SU-DHL-6 (cell line): ENCODE measurements at regions not wholly inside any gene's neighbourhood (a gene's known extent, or its start where the extent isn't known, plus 50 kb on each side); places are given as distances from the start of the nearest gene placed in this dataset.

Experiments
- H2AFZ ChIP-seq: fragments of 200-600 bp; sonication (generic); 2 replicates; pipeline ENCODE4 v1.6.1; 2014; ENCODE audit warnings: low read depth, mild to moderate bottlenecking, moderate library complexity, mixed read lengths, antibody characterized with exemption, low read length; ENCODE audit not compliant: severe bottlenecking
- H3F3A ChIP-seq: fragments of 200-600 bp; shearing (Covaris generic); 2 replicates; pipeline ENCODE4 v1.6.0; 2016; ENCODE audit warnings: antibody characterized with exemption, mild to moderate bottlenecking; ENCODE audit not compliant: insufficient read depth
- H3K27ac ChIP-seq: fragments of 200-600 bp; sonication (generic); 2 replicates; pipeline ENCODE4 v1.5.1; 2016; ENCODE audit warnings: low read depth, mild to moderate bottlenecking, low read length, moderate library complexity, mixed read lengths
- H3K27me3 ChIP-seq: fragments of 200-600 bp; sonication (generic), shearing (Covaris generic); 2 replicates; pipeline ENCODE4 v1.6.0; 2014; ENCODE audit warnings: mild to moderate bottlenecking, low read length
- H3K36me3 ChIP-seq: fragments of 200-600 bp; sonication (generic); 2 replicates; pipeline ENCODE4 v1.6.1; 2014; ENCODE audit warnings: mild to moderate bottlenecking, low read length, mixed read lengths
- H3K4me2 ChIP-seq: fragments of 300-600, 200-600 bp; shearing (Covaris generic), sonication (generic); 2 replicates; pipeline ENCODE4 v1.6.0; 2014; ENCODE audit warnings: low read length, low read depth, mild to moderate bottlenecking; ENCODE audit not compliant: poor library complexity, severe bottlenecking
- H3K4me3 ChIP-seq: fragments of 200-600 bp; sonication (generic); 2 replicates; pipeline ENCODE4 v1.5.1; 2014; ENCODE audit warnings: antibody characterized with exemption, low read length, mild to moderate bottlenecking, mixed read lengths; ENCODE audit not compliant: insufficient read depth, poor library complexity, severe bottlenecking
- H3K79me2 ChIP-seq: fragments of 200-600 bp; sonication (generic); 2 replicates; pipeline ENCODE4 v1.6.1; 2014; ENCODE audit warnings: mild to moderate bottlenecking, low read length, moderate library complexity; ENCODE audit not compliant: insufficient read depth
- H3K9ac ChIP-seq: fragments of 200-600 bp; sonication (generic); 2 replicates; pipeline ENCODE4 v1.7.0; 2014; ENCODE audit warnings: mild to moderate bottlenecking, low read length
- H3K9me2 ChIP-seq: fragments of 200-600 bp; sonication (generic); replicated peaks from 2 replicates; pipeline ENCODE4 v1.6.1; 2014; ENCODE audit warnings: low read length; ENCODE audit not compliant: insufficient read depth
- H3K9me3 ChIP-seq: fragments of 200-600 bp; sonication (generic); 2 replicates; pipeline ENCODE4 v1.6.1; 2014; ENCODE audit warnings: low read length, mixed read lengths; ENCODE audit not compliant: insufficient read depth
- H4K20me1 ChIP-seq: fragments of 200-600 bp; sonication (generic); 2 replicates; pipeline ENCODE4 v1.6.1; 2014; ENCODE audit warnings: low read depth, mild to moderate bottlenecking, antibody characterized with exemption, low read length, moderate library complexity, mixed read lengths
- EZH2phosphoT487 ChIP-seq: fragments of 200-600 bp; sonication (generic), shearing (Covaris generic); conservative IDR thresholded peaks from 2 replicates; pipeline ENCODE4 v1.6.1; 2018; ENCODE audit warnings: mild to moderate bottlenecking, antibody characterized with exemption, low read length, moderate library complexity, mixed read lengths
- TF ChIP-seq, protein P1 (sequence below): fragments of 200-600 bp; sonication (generic); IDR thresholded peaks from one replicate; pipeline ENCODE4 v1.5.1; 2017; ENCODE audit warnings: antibody characterized with exemption, mild to moderate bottlenecking, low read length, moderate library complexity; ENCODE audit not compliant: insufficient read depth, poor library complexity, severe bottlenecking

DNA sequence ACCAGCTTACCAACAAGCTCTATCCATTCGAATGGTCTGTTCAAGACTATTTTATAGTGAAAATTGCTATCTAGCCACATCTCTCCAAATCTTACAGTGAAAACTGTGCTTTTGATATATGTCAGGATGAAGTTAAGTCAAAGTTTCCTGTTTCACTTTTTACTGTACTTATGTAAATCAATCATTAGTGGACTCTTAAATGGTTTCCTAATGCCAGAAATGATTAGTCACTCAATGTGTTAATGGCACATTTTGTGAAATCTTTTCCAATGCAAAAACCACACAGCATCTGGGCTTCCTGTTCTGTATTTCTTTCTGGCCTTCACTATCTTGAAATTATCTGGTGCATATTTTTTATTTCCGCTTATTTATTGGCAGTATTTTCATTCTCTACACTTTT, 87.3 kb upstream of the STEAP1B start:
- Histone ChIP-seq H4K20me1 (no peaks in the 10 kb centered on the region), H3K9ac (no peak overlapping the region), H3K36me3 (no peaks in the 10 kb centered on the region), H3K4me3 (no peak overlapping the region), H3K79me2 (no peaks in the 10 kb centered on the region), H2AFZ (no peak overlapping the region), H3F3A (no peaks in the 10 kb centered on the region), H3K9me3 (no peaks in the 10 kb centered on the region), H3K27me3 (no peaks in the 10 kb centered on the region), H3K9me2 (no peaks in the 10 kb centered on the region), H3K27ac (no peak overlapping the region), H3K4me2 (no peak overlapping the region)
- TF ChIP-seq, protein P1, sequence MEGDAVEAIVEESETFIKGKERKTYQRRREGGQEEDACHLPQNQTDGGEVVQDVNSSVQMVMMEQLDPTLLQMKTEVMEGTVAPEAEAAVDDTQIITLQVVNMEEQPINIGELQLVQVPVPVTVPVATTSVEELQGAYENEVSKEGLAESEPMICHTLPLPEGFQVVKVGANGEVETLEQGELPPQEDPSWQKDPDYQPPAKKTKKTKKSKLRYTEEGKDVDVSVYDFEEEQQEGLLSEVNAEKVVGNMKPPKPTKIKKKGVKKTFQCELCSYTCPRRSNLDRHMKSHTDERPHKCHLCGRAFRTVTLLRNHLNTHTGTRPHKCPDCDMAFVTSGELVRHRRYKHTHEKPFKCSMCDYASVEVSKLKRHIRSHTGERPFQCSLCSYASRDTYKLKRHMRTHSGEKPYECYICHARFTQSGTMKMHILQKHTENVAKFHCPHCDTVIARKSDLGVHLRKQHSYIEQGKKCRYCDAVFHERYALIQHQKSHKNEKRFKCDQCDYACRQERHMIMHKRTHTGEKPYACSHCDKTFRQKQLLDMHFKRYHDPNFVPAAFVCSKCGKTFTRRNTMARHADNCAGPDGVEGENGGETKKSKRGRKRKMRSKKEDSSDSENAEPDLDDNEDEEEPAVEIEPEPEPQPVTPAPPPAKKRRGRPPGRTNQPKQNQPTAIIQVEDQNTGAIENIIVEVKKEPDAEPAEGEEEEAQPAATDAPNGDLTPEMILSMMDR = no peak
- TF ChIP-seq EZH2phosphoT487 = no peak

- H3K27ac ChIP-seq = no peak overlapping the region
- no peak for TF ChIP-seq EZH2phosphoT487
- TF ChIP-seq, protein P1 = no peak
Observed at GRCh38 chr7:22586786-22587140, 86.8 kb upstream of the STEAP1B start.

GRCh38 chr7:22586101-22586785, 86.3 kb upstream of the STEAP1B start:
- Histone ChIP-seq H3K27me3 (no peaks in the 10 kb centered on the region), H3K4me3 (no peak overlapping the region), H3K4me2 (no peak overlapping the region), H3K79me2 (no peaks in the 10 kb centered on the region), H3K9me3 (no peaks in the 10 kb centered on the region), H3K9ac (no peak overlapping the region), H3K36me3 (no peaks in the 10 kb centered on the region), H4K20me1 (no peaks in the 10 kb centered on the region), H3K27ac (no peak overlapping the region), H2AFZ (no peak overlapping the region), H3F3A (no peaks in the 10 kb centered on the region), H3K9me2 (no peaks in the 10 kb centered on the region)
- TF ChIP-seq, protein P1 = no peak
- no peak for TF ChIP-seq EZH2phosphoT487

More at GRCh38 chr7:22586786-22587140, 86.8 kb upstream of the STEAP1B start:
- H3K9me2 ChIP-seq = no peaks in the 10 kb centered on the region
- H4K20me1 ChIP-seq = no peaks in the 10 kb centered on the region
- H3K4me3 ChIP-seq = no peak overlapping the region
- H3K9ac ChIP-seq = no peak overlapping the region
- no peak overlapping the region for H2AFZ ChIP-seq
- H3K27me3 ChIP-seq = no peaks in the 10 kb centered on the region
- no peaks in the 10 kb centered on the region for H3K9me3 ChIP-seq
- H3F3A ChIP-seq = no peaks in the 10 kb centered on the region
- no peaks in the 10 kb centered on the region for H3K79me2 ChIP-seq
- H3K4me2 ChIP-seq = no peak overlapping the region
- H3K36me3 ChIP-seq = no peaks in the 10 kb centered on the region
